ENCODE measurements at regions not wholly inside any gene's neighbourhood (a gene's known extent, or its start where the extent isn't known, plus 50 kb on each side); places are given as distances from the start of the nearest gene placed in this dataset.

- no peak for DNase-seq (ENCODE audit: extremely low read depth, low read depth)
- no peak overlapping the region for H3K4me3 ChIP-seq (replicated peaks; ENCODE audit: low read depth, low read length)
- TF ChIP-seq, protein P1, sequence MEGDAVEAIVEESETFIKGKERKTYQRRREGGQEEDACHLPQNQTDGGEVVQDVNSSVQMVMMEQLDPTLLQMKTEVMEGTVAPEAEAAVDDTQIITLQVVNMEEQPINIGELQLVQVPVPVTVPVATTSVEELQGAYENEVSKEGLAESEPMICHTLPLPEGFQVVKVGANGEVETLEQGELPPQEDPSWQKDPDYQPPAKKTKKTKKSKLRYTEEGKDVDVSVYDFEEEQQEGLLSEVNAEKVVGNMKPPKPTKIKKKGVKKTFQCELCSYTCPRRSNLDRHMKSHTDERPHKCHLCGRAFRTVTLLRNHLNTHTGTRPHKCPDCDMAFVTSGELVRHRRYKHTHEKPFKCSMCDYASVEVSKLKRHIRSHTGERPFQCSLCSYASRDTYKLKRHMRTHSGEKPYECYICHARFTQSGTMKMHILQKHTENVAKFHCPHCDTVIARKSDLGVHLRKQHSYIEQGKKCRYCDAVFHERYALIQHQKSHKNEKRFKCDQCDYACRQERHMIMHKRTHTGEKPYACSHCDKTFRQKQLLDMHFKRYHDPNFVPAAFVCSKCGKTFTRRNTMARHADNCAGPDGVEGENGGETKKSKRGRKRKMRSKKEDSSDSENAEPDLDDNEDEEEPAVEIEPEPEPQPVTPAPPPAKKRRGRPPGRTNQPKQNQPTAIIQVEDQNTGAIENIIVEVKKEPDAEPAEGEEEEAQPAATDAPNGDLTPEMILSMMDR (IDR thresholded peaks at IDR 0.05; ENCODE audit: low read depth, low read length, missing control alignments): no peak
Measured at GRCh38 chr1:2932671-2933350, 88.5 kb upstream of the ACTRT2 start.

DNA sequence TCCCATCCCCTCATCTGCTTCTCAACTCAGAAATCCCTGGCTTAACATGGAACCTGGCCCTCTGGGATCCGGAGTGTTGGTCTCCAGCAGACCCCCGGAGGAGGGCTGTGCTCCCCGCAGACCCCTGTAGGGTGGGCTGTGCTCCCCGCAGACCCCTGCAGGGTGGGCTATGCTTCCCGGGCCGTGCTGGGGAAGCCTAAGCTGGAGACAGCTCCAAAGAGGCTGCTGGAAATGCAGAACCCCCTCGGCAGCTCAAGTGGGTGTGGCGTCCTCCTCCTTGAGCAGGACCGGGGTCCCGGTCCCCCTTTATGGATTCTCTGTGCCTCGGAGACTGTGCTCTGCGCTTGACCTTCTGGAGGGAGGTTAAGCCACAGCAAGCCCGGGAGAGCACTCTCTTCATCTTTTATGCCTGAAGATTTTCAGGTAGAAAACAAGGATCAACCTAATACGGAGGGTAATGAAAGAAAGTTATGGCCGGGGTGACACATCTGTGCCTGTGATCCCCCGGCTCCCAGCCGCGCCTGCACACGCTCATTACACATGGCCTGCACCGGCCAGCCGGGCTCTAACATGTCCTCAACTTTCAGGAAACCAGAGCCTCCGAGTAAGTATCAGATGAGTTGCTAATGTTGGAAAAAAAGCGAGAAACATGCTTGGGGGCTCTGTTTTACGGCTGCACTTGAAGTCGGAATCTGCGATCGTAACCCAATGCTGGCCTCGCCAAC is 87.7 kb upstream of the ACTRT2 start:
- TF ChIP-seq, protein P1 (IDR thresholded peaks at IDR 0.05; ENCODE audit: low read depth, low read length, missing control alignments): no peak
- DNase-seq (ENCODE audit: extremely low read depth, low read depth): no peak
- no peak overlapping the region for H3K4me3 ChIP-seq (replicated peaks; ENCODE audit: low read depth, low read length)

- DNase-seq (ENCODE audit: extremely low read depth, low read depth): no peak
- H3K4me3 ChIP-seq (replicated peaks; ENCODE audit: low read depth, low read length): no peak overlapping the region
- TF ChIP-seq, protein P1 (IDR thresholded peaks at IDR 0.05; ENCODE audit: low read depth, low read length, missing control alignments): no peak
Measured at GRCh38 chr1:2934156-2934540, 87.1 kb upstream of the ACTRT2 start.

DNA sequence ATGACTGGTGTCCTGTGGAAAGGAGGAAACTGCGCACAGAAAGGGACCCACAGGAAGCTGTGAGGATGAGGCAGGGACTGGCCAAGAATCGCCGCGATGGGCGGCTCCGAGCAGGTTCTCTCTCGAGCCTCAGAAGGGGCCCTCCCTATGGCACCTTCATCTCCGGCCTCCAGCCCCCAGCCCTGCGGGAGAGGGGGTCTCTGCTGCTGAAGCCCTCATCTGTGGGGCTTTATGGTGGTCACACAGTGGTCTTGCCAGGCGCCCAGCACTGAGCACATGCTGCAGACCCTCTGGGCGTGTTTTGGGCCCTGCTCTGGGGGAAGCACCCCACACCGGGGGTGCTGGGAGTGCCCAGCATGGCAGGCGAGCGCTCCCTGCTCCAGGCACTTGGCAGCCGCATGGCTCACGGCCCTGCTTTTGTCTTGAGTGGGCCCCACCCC is 86.6 kb upstream of the ACTRT2 start:
- no peak for DNase-seq (ENCODE audit: extremely low read depth, low read depth)
- TF ChIP-seq, protein P1 (IDR thresholded peaks at IDR 0.05; ENCODE audit: low read depth, low read length, missing control alignments): no peak
- no peak overlapping the region for H3K4me3 ChIP-seq (replicated peaks; ENCODE audit: low read depth, low read length)

GRCh38 chr1:2935184-2935583 is 86.1 kb upstream of the ACTRT2 start:
- H3K4me3 ChIP-seq (replicated peaks; ENCODE audit: low read depth, low read length): no peak overlapping the region
- TF ChIP-seq, protein P1 (IDR thresholded peaks at IDR 0.05; ENCODE audit: low read depth, low read length, missing control alignments): no peak
- DNase-seq (ENCODE audit: extremely low read depth, low read depth): no peak

- no peak overlapping the region for H3K4me3 ChIP-seq (replicated peaks; ENCODE audit: low read depth, low read length)
- TF ChIP-seq, protein P1 (IDR thresholded peaks at IDR 0.05; ENCODE audit: low read depth, low read length, missing control alignments): no peak
- no peak for DNase-seq (ENCODE audit: extremely low read depth, low read depth)
Measured at GRCh38 chr1:2935751-2936390, 85.4 kb upstream of the ACTRT2 start.

Measured in HFF-Myc (cell line).